Right lobe of liver (tissue), 4 donors: ENCODE measurements at regions not wholly inside any gene's neighbourhood (a gene's known extent, or its start where the extent isn't known, plus 50 kb on each side); places are given as distances from the start of the nearest gene placed in this dataset.

Experiments used
- POLR2A ChIP-seq: fragments of 450-650 bp; IDR thresholded peaks from one replicate; pipeline ENCODE4 v1.6.1; 2017; ENCODE audit warnings: antibody characterized with exemption, mild to moderate bottlenecking
- TF ChIP-seq, protein P1 (sequence below), 4 donors: fragments of 200-600 bp in 3 of 4; fragments of 450-650 bp in 1 of 4; IDR thresholded peaks; one replicate each; pipeline versions ENCODE4 v1.5.1 to v1.8.0; 2016 to 2022; ENCODE audit warnings: antibody characterized with exemption in 4 of 4, mild to moderate bottlenecking in 2 of 4
- donor health status: DM: no; HTN: no; CAD: no.
- donor health status: DM: no; HTN: no; CAD: no.
- donor health status: DM: no; HTN: yes; CAD: no.

DNA sequence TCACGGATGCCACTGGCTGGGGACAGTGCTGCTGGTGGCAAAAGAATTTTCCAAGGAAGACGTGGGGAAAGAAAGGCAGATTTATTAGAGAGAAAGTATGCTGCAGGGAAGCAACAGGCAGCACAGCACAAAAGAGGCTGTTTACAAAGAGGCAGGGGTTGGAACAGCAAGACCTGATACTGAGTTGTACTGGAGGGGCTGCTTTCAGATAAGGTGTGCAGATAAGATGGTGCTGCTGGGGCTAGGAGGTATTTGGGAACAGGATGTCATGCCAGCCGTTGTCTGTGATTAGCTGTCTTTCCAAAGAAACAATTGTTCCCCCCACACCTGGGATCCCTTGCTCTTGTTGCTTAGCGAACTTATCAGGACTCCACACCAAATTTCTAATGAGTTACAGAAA, 2023.3 kb upstream of the PCDH20 start:
- no peak for TF ChIP-seq POLR2A
- TF ChIP-seq, protein P1, sequence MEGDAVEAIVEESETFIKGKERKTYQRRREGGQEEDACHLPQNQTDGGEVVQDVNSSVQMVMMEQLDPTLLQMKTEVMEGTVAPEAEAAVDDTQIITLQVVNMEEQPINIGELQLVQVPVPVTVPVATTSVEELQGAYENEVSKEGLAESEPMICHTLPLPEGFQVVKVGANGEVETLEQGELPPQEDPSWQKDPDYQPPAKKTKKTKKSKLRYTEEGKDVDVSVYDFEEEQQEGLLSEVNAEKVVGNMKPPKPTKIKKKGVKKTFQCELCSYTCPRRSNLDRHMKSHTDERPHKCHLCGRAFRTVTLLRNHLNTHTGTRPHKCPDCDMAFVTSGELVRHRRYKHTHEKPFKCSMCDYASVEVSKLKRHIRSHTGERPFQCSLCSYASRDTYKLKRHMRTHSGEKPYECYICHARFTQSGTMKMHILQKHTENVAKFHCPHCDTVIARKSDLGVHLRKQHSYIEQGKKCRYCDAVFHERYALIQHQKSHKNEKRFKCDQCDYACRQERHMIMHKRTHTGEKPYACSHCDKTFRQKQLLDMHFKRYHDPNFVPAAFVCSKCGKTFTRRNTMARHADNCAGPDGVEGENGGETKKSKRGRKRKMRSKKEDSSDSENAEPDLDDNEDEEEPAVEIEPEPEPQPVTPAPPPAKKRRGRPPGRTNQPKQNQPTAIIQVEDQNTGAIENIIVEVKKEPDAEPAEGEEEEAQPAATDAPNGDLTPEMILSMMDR (IDR thresholded peaks at IDR 0.05) = no peak
